Heart left ventricle (tissue), 13 donors: ENCODE measurements at regions not wholly inside any gene's neighbourhood (a gene's known extent, or its start where the extent isn't known, plus 50 kb on each side); places are given as distances from the start of the nearest gene placed in this dataset.

Source experiments
- CTCF ChIP-seq, 12 donors: fragments of 200-600 bp; sonication (generic) in 4 of 12; IDR thresholded peaks; one replicate each; pipeline versions ENCODE4 v1.5.0 to v1.8.0; 2018 to 2022; ENCODE audit warnings: antibody characterized with exemption in 12 of 12, mild to moderate bottlenecking in 5 of 12
- POLR2A ChIP-seq, 2 donors: fragments of 450-650 bp; IDR thresholded peaks; one replicate each; pipeline ENCODE4 v1.6.1; 2017; ENCODE audit warnings: antibody characterized with exemption in 2 of 2, mild to moderate bottlenecking in 2 of 2, moderate library complexity in 2 of 2
- donor health status: ischemic (EF 13 %, LVEDD 7.1; RV severe dilation, severe dysfunction).
- donor health status: DM: no; HTN: yes; CAD: no.
- donor health status: DM: no; HTN: no; CAD: no.
- donor health status: ischemic (EF 25% LVEDD 6.9; RV normal size, moderate dysfunction).
- donor health status: ischemic (EF 25% LVEDD 5.7; RV mildly dilated, moderate dysfunction).
- donor health status: ischemic (EF 35%, LVEDD 5.7; RV mildly dilated, moderate dysfunction).
- donor health status: nonischemic (EF 11% LVEDD 7.7; RV severe dilation, severe dysfunction).
- donor health status: DM: yes; HTN: yes; CAD: no.
- donor health status: PGD.
- donor health status: ischemic (EF 29% LVEDD 5.4; RV normal size, mild dysfunction).
- donor health status: nonischemic (EF 23%, LVEDD 6.1; RV moderate dilation, normal function).

GRCh38 chr4:124974152-124974551, 261.6 kb upstream of the ANKRD50 start:
- TF ChIP-seq CTCF (IDR thresholded peaks at IDR 0.05): no peak
- TF ChIP-seq POLR2A (IDR thresholded peaks at IDR 0.05): no peak
